Keratinocyte (primary cell): ENCODE measurements at regions not wholly inside any gene's neighbourhood (a gene's known extent, or its start where the extent isn't known, plus 50 kb on each side); places are given as distances from the start of the nearest gene placed in this dataset.

ENCODE experiments used
- EZH2 ChIP-seq: IDR thresholded peaks from one replicate; pipeline ENCODE4 v1.6.1; 2012; ENCODE audit warnings: inconsistent platforms, mild to moderate bottlenecking, low read length, moderate library complexity
- TF ChIP-seq, protein P1 (sequence below), 3 experiments: IDR thresholded peaks in 1 of 3; conservative IDR thresholded peaks in 1 of 3; optimal IDR thresholded peaks in 1 of 3; 2 replicates in 2 of 3; 3 replicates in 1 of 3; pipeline versions ENCODE3 to v1.5.1; 2011; ENCODE audit warnings: low read length in 3 of 3, mild to moderate bottlenecking in 3 of 3, moderate library complexity in 2 of 3, control low read depth in 1 of 3, inconsistent platforms in 1 of 3; ENCODE audit not compliant: insufficient read depth in 2 of 3; ENCODE audit errors: extremely low read depth in 1 of 3

DNA sequence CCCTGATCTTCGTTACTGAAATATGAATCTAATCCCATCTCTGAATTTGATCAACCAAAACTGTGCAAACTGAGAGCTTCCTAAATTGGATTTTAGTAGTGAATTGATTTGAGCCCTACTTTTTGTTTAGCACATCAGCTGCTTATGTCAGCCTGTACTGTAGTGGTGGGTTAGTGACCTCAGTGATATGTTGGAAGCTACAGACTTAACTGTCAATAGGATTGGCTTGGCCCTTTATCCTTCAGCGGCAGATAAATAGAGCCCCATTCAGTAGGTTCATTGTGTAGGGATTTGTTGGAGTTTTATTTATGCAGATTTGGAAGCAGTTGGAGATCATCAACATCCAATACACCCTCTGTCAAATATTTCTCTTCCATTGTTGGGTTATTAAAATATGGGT is 409.7 kb downstream of the SOX2 start:
- TF ChIP-seq EZH2, result no peak
- TF ChIP-seq, protein P1, sequence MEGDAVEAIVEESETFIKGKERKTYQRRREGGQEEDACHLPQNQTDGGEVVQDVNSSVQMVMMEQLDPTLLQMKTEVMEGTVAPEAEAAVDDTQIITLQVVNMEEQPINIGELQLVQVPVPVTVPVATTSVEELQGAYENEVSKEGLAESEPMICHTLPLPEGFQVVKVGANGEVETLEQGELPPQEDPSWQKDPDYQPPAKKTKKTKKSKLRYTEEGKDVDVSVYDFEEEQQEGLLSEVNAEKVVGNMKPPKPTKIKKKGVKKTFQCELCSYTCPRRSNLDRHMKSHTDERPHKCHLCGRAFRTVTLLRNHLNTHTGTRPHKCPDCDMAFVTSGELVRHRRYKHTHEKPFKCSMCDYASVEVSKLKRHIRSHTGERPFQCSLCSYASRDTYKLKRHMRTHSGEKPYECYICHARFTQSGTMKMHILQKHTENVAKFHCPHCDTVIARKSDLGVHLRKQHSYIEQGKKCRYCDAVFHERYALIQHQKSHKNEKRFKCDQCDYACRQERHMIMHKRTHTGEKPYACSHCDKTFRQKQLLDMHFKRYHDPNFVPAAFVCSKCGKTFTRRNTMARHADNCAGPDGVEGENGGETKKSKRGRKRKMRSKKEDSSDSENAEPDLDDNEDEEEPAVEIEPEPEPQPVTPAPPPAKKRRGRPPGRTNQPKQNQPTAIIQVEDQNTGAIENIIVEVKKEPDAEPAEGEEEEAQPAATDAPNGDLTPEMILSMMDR (optimal IDR thresholded peaks at IDR 0.05 in 1 of 3, IDR thresholded peaks at IDR 0.05 in 1 of 3, conservative IDR thresholded peaks at IDR 0.05 in 1 of 3; ENCODE audit: extremely low read depth in 1 of 3, insufficient read depth in 2 of 3, low read length in 3 of 3), result no peak
